GM12891 (cell line): ENCODE measurements at regions not wholly inside any gene's neighbourhood (a gene's known extent, or its start where the extent isn't known, plus 50 kb on each side); places are given as distances from the start of the nearest gene placed in this dataset.

Source experiments
- PAX5 ChIP-seq: IDR thresholded peaks from 2 replicates; pipeline ENCODE4 v1.6.1; 2011; ENCODE audit warnings: low read length, moderate library complexity, mild to moderate bottlenecking; ENCODE audit not compliant: insufficient read depth, severe bottlenecking
- POLR2A ChIP-seq: IDR thresholded peaks from 2 replicates; pipeline ENCODE4 v1.6.1; 2011; ENCODE audit warnings: low read depth, low read length, control low read depth
- POLR2AphosphoS5 ChIP-seq: IDR thresholded peaks from 2 replicates; pipeline ENCODE4 v1.6.1; 2011; ENCODE audit warnings: low read depth, low read length, control low read depth
- POU2F2 ChIP-seq: IDR thresholded peaks from 2 replicates; pipeline ENCODE4 v1.6.1; 2011; ENCODE audit warnings: low read depth, mild to moderate bottlenecking, control low read depth, low read length, moderate library complexity
- SPI1 ChIP-seq: IDR thresholded peaks from 2 replicates; pipeline ENCODE4 v1.6.1; 2011; ENCODE audit warnings: low read depth, low read length, control low read depth
- TAF1 ChIP-seq: IDR thresholded peaks from 2 replicates; pipeline ENCODE4 v1.6.1; 2011; ENCODE audit warnings: low read depth, low read length, control low read depth

DNA sequence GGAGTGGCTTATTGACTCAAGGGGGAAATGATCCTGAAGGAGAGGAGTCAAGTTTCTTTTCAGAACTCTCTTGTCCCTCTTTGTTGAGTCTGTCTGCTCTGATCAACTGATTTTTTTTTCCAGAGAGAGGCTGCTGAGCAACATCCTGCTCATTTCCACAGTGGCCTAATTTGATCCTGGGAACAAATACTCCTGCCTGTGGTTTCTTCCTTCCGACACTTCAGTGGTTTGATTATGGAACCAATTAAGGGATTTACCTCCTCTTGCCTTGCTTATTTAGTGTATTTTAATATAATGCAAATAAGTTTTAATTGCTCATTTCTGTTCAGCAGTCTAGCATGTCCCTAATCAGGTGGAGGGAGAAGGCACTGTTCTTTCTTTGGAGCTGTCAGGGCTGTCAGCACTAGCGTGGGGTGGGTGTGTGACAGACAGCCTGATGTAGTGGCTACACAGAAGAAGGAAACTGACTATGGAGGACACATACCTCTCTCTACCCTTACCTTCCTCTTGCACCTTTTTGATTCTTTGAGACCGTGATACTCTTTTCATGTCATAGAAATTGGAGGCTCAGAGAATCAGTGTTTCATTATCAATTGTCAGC is 344.9 kb upstream of the STXBP6 start:
- TF ChIP-seq POLR2A, result no peak
- TF ChIP-seq TAF1, result no peak
- TF ChIP-seq POLR2AphosphoS5, result no peak
- no peak for TF ChIP-seq SPI1
- no peak for TF ChIP-seq PAX5
- no peak for TF ChIP-seq POU2F2
